ENCODE measurements at regions not wholly inside any gene's neighbourhood (a gene's known extent, or its start where the extent isn't known, plus 50 kb on each side); places are given as distances from the start of the nearest gene placed in this dataset.

DNA sequence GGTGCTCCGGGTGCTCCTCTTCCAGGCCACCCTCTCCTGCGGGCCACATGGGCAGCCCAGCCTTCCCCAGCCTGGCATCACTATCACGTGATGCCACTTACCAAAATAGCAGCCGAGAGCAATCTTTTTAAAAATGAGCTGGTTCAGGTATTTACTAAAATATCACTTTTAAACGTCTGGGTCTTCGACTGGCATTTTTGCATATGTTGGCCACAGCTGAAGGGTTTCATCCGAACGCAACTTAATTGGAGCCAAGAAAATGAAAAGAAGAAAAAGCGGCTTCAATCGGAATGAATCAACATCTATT, 94.6 kb upstream of the ANO1 start (continued):
- TF ChIP-seq, protein P1, sequence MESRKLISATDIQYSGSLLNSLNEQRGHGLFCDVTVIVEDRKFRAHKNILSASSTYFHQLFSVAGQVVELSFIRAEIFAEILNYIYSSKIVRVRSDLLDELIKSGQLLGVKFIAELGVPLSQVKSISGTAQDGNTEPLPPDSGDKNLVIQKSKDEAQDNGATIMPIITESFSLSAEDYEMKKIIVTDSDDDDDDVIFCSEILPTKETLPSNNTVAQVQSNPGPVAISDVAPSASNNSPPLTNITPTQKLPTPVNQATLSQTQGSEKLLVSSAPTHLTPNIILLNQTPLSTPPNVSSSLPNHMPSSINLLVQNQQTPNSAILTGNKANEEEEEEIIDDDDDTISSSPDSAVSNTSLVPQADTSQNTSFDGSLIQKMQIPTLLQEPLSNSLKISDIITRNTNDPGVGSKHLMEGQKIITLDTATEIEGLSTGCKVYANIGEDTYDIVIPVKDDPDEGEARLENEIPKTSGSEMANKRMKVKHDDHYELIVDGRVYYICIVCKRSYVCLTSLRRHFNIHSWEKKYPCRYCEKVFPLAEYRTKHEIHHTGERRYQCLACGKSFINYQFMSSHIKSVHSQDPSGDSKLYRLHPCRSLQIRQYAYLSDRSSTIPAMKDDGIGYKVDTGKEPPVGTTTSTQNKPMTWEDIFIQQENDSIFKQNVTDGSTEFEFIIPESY (IDR thresholded peaks at IDR 0.05; ENCODE audit: extremely low read depth, insufficient replicate concordance, low read length), result no peak
- TF ChIP-seq, protein P2, sequence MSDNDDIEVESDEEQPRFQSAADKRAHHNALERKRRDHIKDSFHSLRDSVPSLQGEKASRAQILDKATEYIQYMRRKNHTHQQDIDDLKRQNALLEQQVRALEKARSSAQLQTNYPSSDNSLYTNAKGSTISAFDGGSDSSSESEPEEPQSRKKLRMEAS (IDR thresholded peaks at IDR 0.05), result no peak
- no peak for TF ChIP-seq SP1 (IDR thresholded peaks at IDR 0.05; ENCODE audit: low read depth)
- no peak for TF ChIP-seq RAD21 (IDR thresholded peaks at IDR 0.05; ENCODE audit: low read depth)
- TF ChIP-seq CBX3 (IDR thresholded peaks at IDR 0.05; ENCODE audit: low read depth), result no peak

DNA sequence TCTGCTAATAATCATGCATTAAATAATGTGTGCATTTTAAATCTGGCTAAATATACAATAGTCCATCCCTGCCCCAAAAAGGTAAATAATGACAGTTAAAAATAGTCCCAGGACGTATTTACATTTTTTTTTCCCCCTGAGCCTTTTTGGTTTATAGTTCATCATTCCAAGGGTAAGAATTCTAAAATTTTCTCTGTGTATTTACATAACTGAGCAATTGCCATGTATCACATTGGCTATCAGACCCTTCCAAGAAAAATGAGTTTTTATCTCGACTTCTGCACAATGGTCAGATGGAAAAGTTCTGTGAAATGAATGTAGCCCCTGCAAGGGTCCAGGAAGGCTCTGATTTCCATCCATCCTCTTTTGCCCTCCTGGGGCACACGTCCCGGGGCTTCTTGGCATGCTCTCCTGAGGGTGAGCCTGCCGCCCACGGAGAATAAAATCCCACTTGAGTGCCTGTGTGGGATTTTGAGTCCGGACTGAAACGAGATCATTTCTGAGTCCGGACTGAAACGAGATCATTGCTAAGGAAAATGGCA, 94.1 kb upstream of the ANO1 start:
- no peak for ATAC-seq
- CTCF ChIA-PET, result no interaction called here
- TF ChIP-seq, protein P2 (IDR thresholded peaks at IDR 0.05), result no peak
- no peak for TF ChIP-seq FOSL1 (IDR thresholded peaks at IDR 0.05; ENCODE audit: low read depth)
- TF ChIP-seq SP1 (IDR thresholded peaks at IDR 0.05; ENCODE audit: low read depth), result no peak
- TF ChIP-seq SRF (IDR thresholded peaks at IDR 0.05; ENCODE audit: low read depth), result no peak
- TF ChIP-seq, protein P3, sequence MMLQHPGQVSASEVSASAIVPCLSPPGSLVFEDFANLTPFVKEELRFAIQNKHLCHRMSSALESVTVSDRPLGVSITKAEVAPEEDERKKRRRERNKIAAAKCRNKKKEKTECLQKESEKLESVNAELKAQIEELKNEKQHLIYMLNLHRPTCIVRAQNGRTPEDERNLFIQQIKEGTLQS (IDR thresholded peaks at IDR 0.05), result no peak
- no peak for TF ChIP-seq SIN3A (IDR thresholded peaks at IDR 0.05; ENCODE audit: low read depth)
- TF ChIP-seq, protein P1 (IDR thresholded peaks at IDR 0.05; ENCODE audit: extremely low read depth, insufficient replicate concordance, low read length), result no peak
- TF ChIP-seq JUND (IDR thresholded peaks at IDR 0.05), result no peak
- TF ChIP-seq ELF1 (IDR thresholded peaks at IDR 0.05; ENCODE audit: borderline replicate concordance, low read depth), result no peak
- no peak for TF ChIP-seq CEBPB (IDR thresholded peaks at IDR 0.05; ENCODE audit: low read depth)
- no peak for TF ChIP-seq TCF7L2 (IDR thresholded peaks at IDR 0.05; ENCODE audit: borderline replicate concordance, extremely low read depth, insufficient read depth, insufficient read length)
- TF ChIP-seq, protein P4, sequence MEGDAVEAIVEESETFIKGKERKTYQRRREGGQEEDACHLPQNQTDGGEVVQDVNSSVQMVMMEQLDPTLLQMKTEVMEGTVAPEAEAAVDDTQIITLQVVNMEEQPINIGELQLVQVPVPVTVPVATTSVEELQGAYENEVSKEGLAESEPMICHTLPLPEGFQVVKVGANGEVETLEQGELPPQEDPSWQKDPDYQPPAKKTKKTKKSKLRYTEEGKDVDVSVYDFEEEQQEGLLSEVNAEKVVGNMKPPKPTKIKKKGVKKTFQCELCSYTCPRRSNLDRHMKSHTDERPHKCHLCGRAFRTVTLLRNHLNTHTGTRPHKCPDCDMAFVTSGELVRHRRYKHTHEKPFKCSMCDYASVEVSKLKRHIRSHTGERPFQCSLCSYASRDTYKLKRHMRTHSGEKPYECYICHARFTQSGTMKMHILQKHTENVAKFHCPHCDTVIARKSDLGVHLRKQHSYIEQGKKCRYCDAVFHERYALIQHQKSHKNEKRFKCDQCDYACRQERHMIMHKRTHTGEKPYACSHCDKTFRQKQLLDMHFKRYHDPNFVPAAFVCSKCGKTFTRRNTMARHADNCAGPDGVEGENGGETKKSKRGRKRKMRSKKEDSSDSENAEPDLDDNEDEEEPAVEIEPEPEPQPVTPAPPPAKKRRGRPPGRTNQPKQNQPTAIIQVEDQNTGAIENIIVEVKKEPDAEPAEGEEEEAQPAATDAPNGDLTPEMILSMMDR (IDR thresholded peaks at IDR 0.05 in 2 of 3, conservative IDR thresholded peaks at IDR 0.05 in 1 of 3; ENCODE audit: borderline replicate concordance in 1 of 3, insufficient read depth in 1 of 3, low read depth in 2 of 3, low read length in 2 of 3), result no peak
- no peak for TF ChIP-seq CBX3 (IDR thresholded peaks at IDR 0.05; ENCODE audit: low read depth)
- no peak for TF ChIP-seq RAD21 (IDR thresholded peaks at IDR 0.05; ENCODE audit: low read depth)
- TF ChIP-seq EZH2phosphoT487 (IDR thresholded peaks at IDR 0.05; ENCODE audit: borderline replicate concordance), result no peak
- TF ChIP-seq POLR2A (IDR thresholded peaks at IDR 0.05; ENCODE audit: borderline replicate concordance, extremely low read depth, insufficient read depth, insufficient read length), result no peak

More for the DNA sequence above, 94.1 kb upstream of the ANO1 start:
- Histone ChIP-seq H3K4me2 (ENCODE audit: low read length) (no peak overlapping the region), H3K4me1 (ENCODE audit: control insufficient read depth in 1 of 2, insufficient read depth in 2 of 2, low read length in 2 of 2) (no peaks in the 10 kb centered on the region; a peak in 1 of 4 replicates), H3K27me3 (ENCODE audit: insufficient read depth, low read length) (no peaks in the 10 kb centered on the region), H3K9me2 (ENCODE audit: insufficient read depth) (no peaks in the 10 kb centered on the region), H3K9me3 (ENCODE audit: control insufficient read depth in 1 of 2, insufficient read depth in 1 of 2, low read depth in 1 of 2, low read length in 2 of 2) (no peaks in the 10 kb centered on the region), H3K79me2 (ENCODE audit: insufficient read depth, low read length) (no peaks in the 10 kb centered on the region), H4K20me1 (ENCODE audit: insufficient read depth) (no peaks in the 10 kb centered on the region), H3K9ac (ENCODE audit: low read length) (no peak overlapping the region), H3K4me3 (replicated peaks in 1 of 2; ENCODE audit: low read depth in 1 of 2, low read length in 2 of 2) (no peak overlapping the region), H3K36me3 (ENCODE audit: control insufficient read depth in 1 of 2, insufficient read depth in 2 of 2, low read length in 2 of 2) (no peaks in the 10 kb centered on the region), H2AFZ (ENCODE audit: low read depth, low read length, poor library complexity, severe bottlenecking) (no peak overlapping the region), H3K27ac (ENCODE audit: low read depth, low read length) (no peak overlapping the region)
- ChIA-PET RAD21 (ENCODE audit: low non-redundant PET in 1 of 2, low total read pairs in 2 of 2, uncharacterized antibody in 2 of 2, unreplicated experiment in 2 of 2) (no interaction called here), POLR2A (no interaction called here)
- no TSS peak for BruUV-seq (replicated peaks)
- intact Hi-C loops (cut with micrococcal nuclease), result no loop called here
- no peak for DNase-seq (ENCODE audit: low read depth, low spot score)

Measured in HCT116 (cell line).